OCI-LY7 (cell line): ENCODE measurements at regions not wholly inside any gene's neighbourhood (a gene's known extent, or its start where the extent isn't known, plus 50 kb on each side); places are given as distances from the start of the nearest gene placed in this dataset.

Source experiments
- BruUV-seq: library from RNA; stranded (reverse); fragments of 400-500 nt; replicated peaks from 2 replicates; lab custom pipeline; 2021; lab: Mats Ljungman, UMichigan
- CTCF ChIA-PET: fragments of 300-600 bp; sonication (Branson Sonifier 250); formaldehyde crosslinking; loops from one replicate; lab custom pipeline; 2022; ENCODE audit warnings: antibody characterized with exemption; ENCODE audit not compliant: unreplicated experiment; lab: Charles Lee
- POLR2A ChIA-PET: fragments of 300-600 bp; sonication (Branson Sonifier 250); formaldehyde crosslinking; loops from one replicate; lab custom pipeline; 2022; ENCODE audit warnings: antibody characterized with exemption; lab: Charles Lee
- DNase-seq: peaks from one replicate; pipeline ENCODE4 v3.0.0-alpha.2; 2015; ENCODE audit warnings: low spot score
- H2AFZ ChIP-seq: fragments of 200-600 bp; sonication (generic), shearing (Covaris generic); 2 replicates; pipeline ENCODE4 v1.6.1; 2014; ENCODE audit warnings: mild to moderate bottlenecking, antibody characterized with exemption, low read length, moderate library complexity
- H3K27ac ChIP-seq: fragments of 200-600 bp; sonication (generic); 2 replicates; pipeline ENCODE4 v1.5.1; 2014; ENCODE audit warnings: mixed run types, low read depth, mild to moderate bottlenecking, moderate library complexity, low read length, inconsistent platforms; ENCODE audit not compliant: poor library complexity, severe bottlenecking
- H3K36me3 ChIP-seq: fragments of 200-600 bp; sonication (generic); 2 replicates; pipeline ENCODE4 v1.6.1; 2014; ENCODE audit warnings: mild to moderate bottlenecking, antibody characterized with exemption, low read length, moderate library complexity, mixed read lengths; ENCODE audit not compliant: insufficient read depth
- H3K4me1 ChIP-seq: fragments of 200-600 bp; sonication (generic); 2 replicates; pipeline ENCODE4 v1.5.1; 2014; ENCODE audit warnings: mild to moderate bottlenecking, low read length; ENCODE audit not compliant: insufficient read depth, poor library complexity, severe bottlenecking
- H3K4me2 ChIP-seq: fragments of 200-600 bp; sonication (generic); 2 replicates; pipeline ENCODE4 v1.6.1; 2014; ENCODE audit warnings: mild to moderate bottlenecking, low read length
- H3K4me3 ChIP-seq: fragments of 200-600 bp; sonication (generic); 2 replicates; pipeline ENCODE4 v1.5.1; 2014; ENCODE audit warnings: mild to moderate bottlenecking, low read depth, low read length; ENCODE audit not compliant: poor library complexity, severe bottlenecking
- H3K79me2 ChIP-seq: fragments of 200-600 bp; sonication (generic); 2 replicates; pipeline ENCODE4 v1.6.1; 2016; ENCODE audit warnings: low read depth, mild to moderate bottlenecking, low read length, moderate library complexity, mixed read lengths; ENCODE audit not compliant: insufficient read depth
- H3K9me2 ChIP-seq: fragments of 200-600 bp; sonication (generic); 2 replicates; pipeline ENCODE4 v1.6.1; 2016; ENCODE audit warnings: mild to moderate bottlenecking, low read length, mixed read lengths; ENCODE audit not compliant: insufficient read depth
- H3K9me3 ChIP-seq: fragments of 200-600 bp; sonication (generic); 2 replicates; pipeline ENCODE4 v1.6.1; 2014; ENCODE audit warnings: mild to moderate bottlenecking, mixed run types, low read length, mixed read lengths
- H4K20me1 ChIP-seq: fragments of 200-600 bp; sonication (generic); 2 replicates; pipeline ENCODE4 v1.6.1; 2014; ENCODE audit warnings: mild to moderate bottlenecking, antibody characterized with exemption, low read length, moderate library complexity, mixed read lengths; ENCODE audit not compliant: insufficient read depth
- EZH2phosphoT487 ChIP-seq: fragments of 200-600 bp; sonication (generic); IDR thresholded peaks from 2 replicates; pipeline ENCODE4 v1.6.1; 2018; ENCODE audit warnings: low read depth, borderline replicate concordance, mild to moderate bottlenecking, mixed run types, antibody characterized with exemption, low read length, moderate library complexity, mixed read lengths
- intact Hi-C: fragments of 100-400 bp; cut with micrococcal nuclease; formaldehyde crosslinking; loops from one replicate; pipeline ENCODE4 v1.10.0; 2022; ENCODE audit not compliant: unreplicated experiment
- TF ChIP-seq, protein P1 (sequence below): fragments of 200-600 bp; sonication (generic); conservative IDR thresholded peaks from 2 replicates; pipeline ENCODE4 v1.5.1; 2014; ENCODE audit warnings: mild to moderate bottlenecking, antibody characterized with exemption, low read length, moderate library complexity, mixed read lengths

DNA sequence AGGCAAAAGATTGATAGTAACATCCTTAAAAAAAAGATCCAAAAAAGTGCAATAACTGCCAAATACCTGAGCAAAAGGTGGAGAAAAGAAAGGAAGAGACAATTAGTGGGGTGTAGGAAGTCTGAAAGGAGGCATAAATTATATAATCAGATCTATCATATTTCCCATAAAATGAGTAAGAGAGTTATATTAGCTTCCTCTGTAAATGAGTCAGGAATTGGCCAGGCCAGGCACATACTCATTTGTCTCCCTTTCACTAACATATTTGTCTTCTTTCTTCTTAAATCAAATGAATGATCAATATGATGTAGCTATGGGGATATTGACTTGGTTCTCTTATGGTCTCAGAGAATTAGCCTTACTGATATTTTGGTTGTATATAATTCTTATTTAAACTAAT lies 292.3 kb upstream of the CADM2 start:
- no peaks in the 10 kb centered on the region for H4K20me1 ChIP-seq
- H3K4me2 ChIP-seq = no peak overlapping the region
- no peaks in the 10 kb centered on the region for H3K9me2 ChIP-seq
- no peak for DNase-seq
- BruUV-seq = no TSS peak
- H3K4me1 ChIP-seq = no peaks in the 10 kb centered on the region
- POLR2A ChIA-PET = interaction anchor here (0.7 kb wide), 1 partner anchor 1961 kb away, joined by 3 read pairs; no protein-coding TSS in a partner anchor
- no peak overlapping the region for H3K27ac ChIP-seq
- CTCF ChIA-PET = no interaction called here
- intact Hi-C loops = no loop called here
- H2AFZ ChIP-seq = no peak overlapping the region
- H3K79me2 ChIP-seq = no peaks in the 10 kb centered on the region
- H3K36me3 ChIP-seq = no peaks in the 10 kb centered on the region
- H3K4me3 ChIP-seq = no peak overlapping the region
- TF ChIP-seq EZH2phosphoT487 = no peak
- TF ChIP-seq, protein P1, sequence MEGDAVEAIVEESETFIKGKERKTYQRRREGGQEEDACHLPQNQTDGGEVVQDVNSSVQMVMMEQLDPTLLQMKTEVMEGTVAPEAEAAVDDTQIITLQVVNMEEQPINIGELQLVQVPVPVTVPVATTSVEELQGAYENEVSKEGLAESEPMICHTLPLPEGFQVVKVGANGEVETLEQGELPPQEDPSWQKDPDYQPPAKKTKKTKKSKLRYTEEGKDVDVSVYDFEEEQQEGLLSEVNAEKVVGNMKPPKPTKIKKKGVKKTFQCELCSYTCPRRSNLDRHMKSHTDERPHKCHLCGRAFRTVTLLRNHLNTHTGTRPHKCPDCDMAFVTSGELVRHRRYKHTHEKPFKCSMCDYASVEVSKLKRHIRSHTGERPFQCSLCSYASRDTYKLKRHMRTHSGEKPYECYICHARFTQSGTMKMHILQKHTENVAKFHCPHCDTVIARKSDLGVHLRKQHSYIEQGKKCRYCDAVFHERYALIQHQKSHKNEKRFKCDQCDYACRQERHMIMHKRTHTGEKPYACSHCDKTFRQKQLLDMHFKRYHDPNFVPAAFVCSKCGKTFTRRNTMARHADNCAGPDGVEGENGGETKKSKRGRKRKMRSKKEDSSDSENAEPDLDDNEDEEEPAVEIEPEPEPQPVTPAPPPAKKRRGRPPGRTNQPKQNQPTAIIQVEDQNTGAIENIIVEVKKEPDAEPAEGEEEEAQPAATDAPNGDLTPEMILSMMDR = no peak
- H3K9me3 ChIP-seq = no peaks in the 10 kb centered on the region

DNA sequence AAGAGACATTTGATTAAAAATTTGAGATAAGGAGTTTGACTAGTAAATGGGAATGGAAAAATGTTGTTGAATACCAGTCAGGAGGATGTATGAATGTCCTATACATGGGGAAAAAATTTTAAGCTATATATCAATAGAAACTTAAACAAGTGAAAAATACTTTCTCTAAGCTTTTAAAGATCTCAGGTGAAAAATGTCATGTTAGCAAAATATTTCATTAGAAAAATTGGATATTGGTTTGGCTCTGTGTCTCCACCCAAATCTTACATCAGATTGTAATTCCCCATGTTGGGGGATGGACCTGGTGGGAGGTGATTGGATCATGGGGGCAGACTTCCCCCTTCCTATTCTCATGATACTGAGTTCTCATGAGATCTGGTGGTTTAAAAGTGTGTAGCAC lies 279.6 kb upstream of the CADM2 start:
- no peaks in the 10 kb centered on the region for H3K9me2 ChIP-seq
- DNase-seq = no peak
- H3K27ac ChIP-seq = no peak overlapping the region
- H4K20me1 ChIP-seq = no peaks in the 10 kb centered on the region
- TF ChIP-seq, protein P1 = no peak
- TF ChIP-seq EZH2phosphoT487 = no peak
- H3K4me3 ChIP-seq = no peak overlapping the region
- no peak overlapping the region for H3K4me2 ChIP-seq
- no peaks in the 10 kb centered on the region for H3K36me3 ChIP-seq
- ChIA-PET POLR2A (interaction anchor here (0.5 to 1.1 kb wide), 3 partner anchors 11 to 639 kb away, joined by 3 to 4 read pairs (median 3); no protein-coding TSS in a partner anchor), CTCF (no interaction called here)
- H2AFZ ChIP-seq = no peak overlapping the region
- no peaks in the 10 kb centered on the region for H3K4me1 ChIP-seq
- H3K9me3 ChIP-seq = no peaks in the 10 kb centered on the region
- intact Hi-C loops = no loop called here
- no peaks in the 10 kb centered on the region for H3K79me2 ChIP-seq
- BruUV-seq = no TSS peak

DNA sequence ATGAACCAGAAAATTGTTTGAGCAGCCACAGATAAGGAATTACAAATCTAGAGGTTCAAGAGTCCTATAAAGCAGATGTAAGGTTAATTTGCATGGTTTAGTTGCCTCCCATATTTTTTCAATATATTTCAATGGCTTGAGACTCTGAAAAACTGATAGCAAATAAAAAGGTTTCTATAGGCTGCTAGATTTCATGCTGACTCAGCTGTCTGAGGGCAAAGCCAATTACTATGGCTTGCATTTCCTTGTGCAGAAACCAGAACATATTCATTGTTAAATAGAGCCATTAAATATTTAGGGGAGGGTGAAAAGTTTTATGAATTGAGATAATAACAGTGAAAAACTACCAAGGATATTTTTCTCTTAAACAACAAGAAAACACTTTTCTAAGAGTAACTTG lies 278.1 kb upstream of the CADM2 start:
- intact Hi-C loops = no loop called here
- ChIA-PET POLR2A (interaction anchor here (0.7 kb wide), 1 partner anchor 140 kb away, joined by 3 read pairs; no protein-coding TSS in a partner anchor), CTCF (no interaction called here)
- Histone ChIP-seq H3K9me3 (no peaks in the 10 kb centered on the region), H3K4me1 (no peaks in the 10 kb centered on the region), H3K4me3 (no peak overlapping the region), H3K4me2 (no peak overlapping the region), H3K36me3 (no peaks in the 10 kb centered on the region), H2AFZ (no peak overlapping the region), H3K9me2 (no peaks in the 10 kb centered on the region), H3K27ac (no peak overlapping the region), H3K79me2 (no peaks in the 10 kb centered on the region), H4K20me1 (no peaks in the 10 kb centered on the region)
- TF ChIP-seq, protein P1 = no peak
- TF ChIP-seq EZH2phosphoT487 = no peak
- DNase-seq = no peak
- BruUV-seq = no TSS peak
